DND-41 (cell line): ENCODE measurements at regions not wholly inside any gene's neighbourhood (a gene's known extent, or its start where the extent isn't known, plus 50 kb on each side); places are given as distances from the start of the nearest gene placed in this dataset.

Source experiments
- ATAC-seq: fragments of 200-7000 bp; cut with Tn5 transposase; 3 replicates; pipeline ENCODE4 v1.9.1; 2021; ENCODE audit warnings: low read depth; ENCODE audit not compliant: insufficient read depth
- DNase-seq: peaks from one replicate; pipeline ENCODE4 v3.0.0-alpha.2; 2020
- H2AFZ ChIP-seq: 2 replicates; pipeline ENCODE4 v1.6.0; 2012; ENCODE audit warnings: low read depth, low read length
- H3K27ac ChIP-seq: 2 replicates; pipeline ENCODE4 v1.5.1; 2012; ENCODE audit warnings: low read length, inconsistent platforms
- H3K27me3 ChIP-seq: fragments of 200-600 bp; sonication (generic); 2 replicates; pipeline ENCODE4 v1.6.0; 2012; ENCODE audit warnings: low read length, mild to moderate bottlenecking, inconsistent platforms; ENCODE audit not compliant: insufficient read depth, poor library complexity
- H3K36me3 ChIP-seq: 2 replicates; pipeline ENCODE4 v1.5.1; 2012; ENCODE audit warnings: low read length, inconsistent platforms; ENCODE audit not compliant: insufficient read depth
- H3K4me1 ChIP-seq: 2 replicates; pipeline ENCODE4 v1.5.1; 2012; ENCODE audit warnings: mild to moderate bottlenecking, low read length; ENCODE audit not compliant: insufficient read depth
- H3K4me2 ChIP-seq: 2 replicates; pipeline ENCODE4 v1.6.0; 2012; ENCODE audit warnings: mild to moderate bottlenecking, moderate library complexity, low read length, inconsistent platforms; ENCODE audit not compliant: insufficient read depth
- H3K4me3 ChIP-seq, 2 experiments: fragments of 200-600 bp in 1 of 2; shearing (Covaris generic) in 1 of 2; 2 replicates each; pipeline ENCODE4 v1.5.1; 2012 to 2016; ENCODE audit warnings: inconsistent platforms in 2 of 2, low read length in 2 of 2, mild to moderate bottlenecking in 2 of 2, low read depth in 1 of 2, moderate library complexity in 1 of 2
- H3K79me2 ChIP-seq: 2 replicates; pipeline ENCODE4 v1.6.0; 2012; ENCODE audit warnings: low read length, inconsistent platforms; ENCODE audit not compliant: insufficient read depth
- H3K9ac ChIP-seq: 2 replicates; pipeline ENCODE4 v1.6.0; 2012; ENCODE audit warnings: low read depth, mild to moderate bottlenecking, inconsistent platforms, low read length, moderate library complexity
- H3K9me3 ChIP-seq: 2 replicates; pipeline ENCODE4 v1.5.1; 2012; ENCODE audit warnings: low read length, moderate library complexity, mild to moderate bottlenecking, inconsistent platforms; ENCODE audit not compliant: insufficient read depth, severe bottlenecking
- H4K20me1 ChIP-seq: 2 replicates; pipeline ENCODE4 v1.6.0; 2012; ENCODE audit warnings: low read length; ENCODE audit not compliant: insufficient read depth
- EZH2 ChIP-seq: IDR thresholded peaks from 3 replicates; pipeline ENCODE4 v1.6.1; 2012; ENCODE audit warnings: borderline replicate concordance, low read depth, mild to moderate bottlenecking, moderate library complexity, low read length, inconsistent platforms; ENCODE audit not compliant: severe bottlenecking
- TF ChIP-seq, protein P1 (sequence below): IDR thresholded peaks from 2 replicates; pipeline ENCODE4 v1.5.1; 2012; ENCODE audit warnings: borderline replicate concordance, low read length, moderate library complexity, mild to moderate bottlenecking; ENCODE audit not compliant: poor library complexity, severe bottlenecking; ENCODE audit errors: extremely low read depth

- Histone ChIP-seq H3K27me3 (no peaks in the 10 kb centered on the region), H4K20me1 (no peaks in the 10 kb centered on the region), H3K27ac (no peak overlapping the region), H3K36me3 (no peaks in the 10 kb centered on the region), H3K4me1 (no peaks in the 10 kb centered on the region), H3K9ac (no peak overlapping the region), H3K4me3 (no peak overlapping the region), H2AFZ (no peak overlapping the region), H3K9me3 (no peaks in the 10 kb centered on the region), H3K4me2 (no peak overlapping the region), H3K79me2 (no peaks in the 10 kb centered on the region)
- DNase-seq (no peak), ATAC-seq (no peak)
- no peak for TF ChIP-seq EZH2
- TF ChIP-seq, protein P1, sequence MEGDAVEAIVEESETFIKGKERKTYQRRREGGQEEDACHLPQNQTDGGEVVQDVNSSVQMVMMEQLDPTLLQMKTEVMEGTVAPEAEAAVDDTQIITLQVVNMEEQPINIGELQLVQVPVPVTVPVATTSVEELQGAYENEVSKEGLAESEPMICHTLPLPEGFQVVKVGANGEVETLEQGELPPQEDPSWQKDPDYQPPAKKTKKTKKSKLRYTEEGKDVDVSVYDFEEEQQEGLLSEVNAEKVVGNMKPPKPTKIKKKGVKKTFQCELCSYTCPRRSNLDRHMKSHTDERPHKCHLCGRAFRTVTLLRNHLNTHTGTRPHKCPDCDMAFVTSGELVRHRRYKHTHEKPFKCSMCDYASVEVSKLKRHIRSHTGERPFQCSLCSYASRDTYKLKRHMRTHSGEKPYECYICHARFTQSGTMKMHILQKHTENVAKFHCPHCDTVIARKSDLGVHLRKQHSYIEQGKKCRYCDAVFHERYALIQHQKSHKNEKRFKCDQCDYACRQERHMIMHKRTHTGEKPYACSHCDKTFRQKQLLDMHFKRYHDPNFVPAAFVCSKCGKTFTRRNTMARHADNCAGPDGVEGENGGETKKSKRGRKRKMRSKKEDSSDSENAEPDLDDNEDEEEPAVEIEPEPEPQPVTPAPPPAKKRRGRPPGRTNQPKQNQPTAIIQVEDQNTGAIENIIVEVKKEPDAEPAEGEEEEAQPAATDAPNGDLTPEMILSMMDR: no peak
Observed at GRCh38 chr18:39693359-39693758, 2127.8 kb upstream of the CELF4 start.

DNA sequence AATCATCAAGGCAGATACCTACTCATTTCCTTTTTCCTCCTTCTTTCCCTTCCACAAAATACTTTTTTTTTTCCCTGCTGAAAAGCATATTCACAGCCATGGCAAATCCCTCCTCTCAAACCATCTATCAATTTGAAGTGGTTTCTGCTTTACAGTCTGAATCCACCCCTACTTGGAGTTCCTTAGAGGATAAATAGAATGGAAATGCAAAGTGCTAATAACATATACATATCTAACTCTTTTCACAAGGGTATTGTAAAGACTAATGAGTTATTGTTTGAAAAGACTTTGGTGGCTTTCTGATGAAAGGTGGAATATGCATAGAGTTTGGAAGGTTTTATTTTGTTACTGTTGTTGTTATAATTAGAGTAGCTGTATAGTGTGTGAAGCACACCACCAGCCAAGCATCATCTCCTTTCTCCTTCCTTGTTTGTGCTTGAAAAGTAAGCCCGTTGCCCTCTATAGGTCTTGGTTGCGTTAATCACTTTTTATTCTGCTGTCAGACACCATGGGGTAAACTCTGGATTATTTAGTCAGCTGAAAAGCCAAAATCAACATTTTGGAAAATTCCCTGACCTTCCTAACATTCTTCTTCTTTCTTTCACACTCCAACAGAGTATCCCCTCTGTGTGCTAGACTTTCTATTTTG lies 2126.9 kb upstream of the CELF4 start:
- Histone ChIP-seq H3K27me3 (no peaks in the 10 kb centered on the region), H3K9me3 (no peaks in the 10 kb centered on the region), H3K4me1 (no peaks in the 10 kb centered on the region), H3K79me2 (no peaks in the 10 kb centered on the region), H3K4me2 (no peak overlapping the region), H2AFZ (no peak overlapping the region), H4K20me1 (no peaks in the 10 kb centered on the region), H3K4me3 (no peak overlapping the region), H3K9ac (no peak overlapping the region), H3K36me3 (no peaks in the 10 kb centered on the region), H3K27ac (no peak overlapping the region)
- TF ChIP-seq EZH2: no peak
- TF ChIP-seq, protein P1: no peak
- DNase-seq: no peak
- no peak for ATAC-seq

GRCh38 chr18:39685303-39685902 lies 2119.8 kb upstream of the CELF4 start:
- H3K27me3 ChIP-seq: no peaks in the 10 kb centered on the region
- no peak overlapping the region for H3K4me3 ChIP-seq
- DNase-seq (no peak), ATAC-seq (no peak)
- H3K4me2 ChIP-seq: no peak overlapping the region
- H2AFZ ChIP-seq: no peak overlapping the region
- no peak overlapping the region for H3K27ac ChIP-seq
- no peak overlapping the region for H3K9ac ChIP-seq
- no peaks in the 10 kb centered on the region for H3K4me1 ChIP-seq
- no peaks in the 10 kb centered on the region for H4K20me1 ChIP-seq
- no peaks in the 10 kb centered on the region for H3K9me3 ChIP-seq
- no peaks in the 10 kb centered on the region for H3K36me3 ChIP-seq
- H3K79me2 ChIP-seq: no peaks in the 10 kb centered on the region
- TF ChIP-seq EZH2: no peak
- TF ChIP-seq, protein P1: no peak

DNA sequence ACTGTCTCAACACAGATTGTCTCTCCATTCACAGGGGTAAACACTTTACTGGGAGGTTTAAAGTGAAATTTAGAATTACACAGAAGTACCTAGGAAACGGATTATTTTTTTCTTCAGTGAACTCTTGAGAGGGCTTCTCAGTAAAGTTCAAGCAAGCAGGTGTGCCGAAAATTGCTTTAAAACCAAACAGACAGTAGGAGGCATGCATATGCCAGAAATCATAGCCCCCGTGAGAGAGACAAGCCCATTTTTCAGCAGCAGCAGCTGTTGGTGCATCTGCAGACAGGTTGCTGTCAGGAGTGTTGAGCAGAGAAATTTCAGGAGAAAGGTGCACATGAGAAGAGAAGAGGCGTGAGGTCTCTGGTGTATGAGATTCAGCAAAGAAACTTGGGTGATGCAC lies 2115.5 kb upstream of the CELF4 start:
- Histone ChIP-seq H4K20me1 (no peaks in the 10 kb centered on the region), H3K9me3 (no peaks in the 10 kb centered on the region), H3K9ac (no peak overlapping the region), H3K27me3 (no peaks in the 10 kb centered on the region), H3K4me1 (no peaks in the 10 kb centered on the region), H3K27ac (no peak overlapping the region), H3K79me2 (no peaks in the 10 kb centered on the region), H3K36me3 (no peaks in the 10 kb centered on the region), H3K4me2 (no peak overlapping the region), H3K4me3 (no peak overlapping the region), H2AFZ (no peak overlapping the region)
- no peak for DNase-seq
- no peak for ATAC-seq
- no peak for TF ChIP-seq EZH2
- TF ChIP-seq, protein P1: no peak
